Transverse colon (tissue), 4 donors: ENCODE measurements at regions not wholly inside any gene's neighbourhood (a gene's known extent, or its start where the extent isn't known, plus 50 kb on each side); places are given as distances from the start of the nearest gene placed in this dataset.

Experiments
- DNase-seq: peaks from one replicate; pipeline ENCODE4 v3.0.0-alpha.2; 2019
- H3K27ac ChIP-seq, 4 donors: fragments of 200-600 bp; sonication (generic); 2 replicates each; pipeline ENCODE4 v1.5.1; 2016 to 2018; ENCODE audit warnings: inconsistent platforms in 4 of 4
- H3K27me3 ChIP-seq: fragments of 200-600 bp; sonication (generic); 2 replicates; pipeline ENCODE4 v1.5.1; 2017; ENCODE audit warnings: inconsistent platforms
- H3K36me3 ChIP-seq, 4 donors: fragments of 200-600 bp; sonication (generic); 2 replicates each; pipeline ENCODE4 v1.5.1; 2017 to 2019; ENCODE audit warnings: inconsistent platforms in 4 of 4
- H3K4me1 ChIP-seq, 4 donors: fragments of 200-600 bp; sonication (generic); 2 replicates each; pipeline ENCODE4 v1.5.1; 2017 to 2020; ENCODE audit warnings: inconsistent platforms in 4 of 4
- H3K4me3 ChIP-seq, 4 donors: fragments of 200-600 bp; sonication (generic); 1 replicate in 1 of 4; 2 replicates in 3 of 4; pipeline versions ENCODE4 v1.5.1 to v1.6.1; 2017 to 2019; ENCODE audit warnings: inconsistent platforms in 4 of 4
- H3K9me3 ChIP-seq, 2 donors: fragments of 200-600 bp; sonication (generic); 2 replicates each; pipeline ENCODE4 v1.5.1; 2017 to 2019; ENCODE audit warnings: inconsistent platforms in 2 of 2
- CTCF ChIP-seq, 5 experiments: fragments of 200-600 bp in 3 of 5; fragments of 450-650 bp in 2 of 5; sonication (generic) in 3 of 5; IDR thresholded peaks; 1 replicate in 2 of 5; 2 replicates in 3 of 5; pipeline ENCODE4 v1.5.1; 2016 to 2017; ENCODE audit warnings: antibody characterized with exemption in 5 of 5, inconsistent platforms in 3 of 5, mild to moderate bottlenecking in 2 of 5, moderate library complexity in 1 of 5
- EP300 ChIP-seq: sonication (generic); formaldehyde crosslinking; IDR thresholded peaks from one replicate; pipeline ENCODE4 v1.6.1; 2017; ENCODE audit warnings: antibody characterized with exemption, low read depth
- POLR2A ChIP-seq: fragments of 450-650 bp; IDR thresholded peaks from one replicate; pipeline ENCODE4 v1.6.1; 2016; ENCODE audit warnings: antibody characterized with exemption, mild to moderate bottlenecking, moderate library complexity
- POLR2AphosphoS5 ChIP-seq, 3 donors: sonication (generic); formaldehyde crosslinking; IDR thresholded peaks; one replicate each; pipeline ENCODE4 v1.6.1; 2016; ENCODE audit warnings: antibody characterized with exemption in 3 of 3
- WGBS, 2 donors: methylation state at CpG; one replicate each; pipeline ENCODE4 v1.1.5; 2018; ENCODE audit warnings: low coverage in 1 of 2; 5-methylcytosine and 5-hydroxymethylcytosine counted together
- in situ Hi-C, 4 donors: fragments of 200-750 bp; cut with MboI; loops; one replicate each; pipeline versions ENCODE4 v1.15.0 to v1.15.1; 2017; ENCODE audit warnings: low sequenced_read_pairs in 3 of 4, low pct_ligation_motif_present in 1 of 4, low pct_unique_long_range_greater_than_20kb in 1 of 4
- intact Hi-C: fragments of 100-400 bp; cut with DNase I; formaldehyde crosslinking; loops from one replicate; pipeline ENCODE4 v1.15.1; 2023; ENCODE audit warnings: low total_unique reads

- Histone ChIP-seq H3K36me3 (no peaks in the 10 kb centered on the region), H3K9me3 (peaks cover 0 to 4% of the 10 kb centered on the region in 2 donors), H3K27ac (no peak overlapping the region), H3K27me3 (no peaks in the 10 kb centered on the region), H3K4me3 (no peak overlapping the region), H3K4me1 (no peaks in the 10 kb centered on the region)
- DNase-seq: no peak
- in situ Hi-C loops (no loop called here), intact Hi-C loops (no loop called here)
- no peak for TF ChIP-seq POLR2AphosphoS5 (IDR thresholded peaks at IDR 0.05)
- no peak for TF ChIP-seq POLR2A
- TF ChIP-seq EP300: no peak
- no peak for TF ChIP-seq CTCF (IDR thresholded peaks at IDR 0.05)
These were observed 297.9 kb downstream of the IRX1 start for GRCh38 chr5:3893527-3893926.

- Histone ChIP-seq H3K4me1 (no peaks in the 10 kb centered on the region), H3K9me3 (peaks cover 0 to 4% of the 10 kb centered on the region in 2 donors), H3K4me3 (no peak overlapping the region), H3K27me3 (no peaks in the 10 kb centered on the region), H3K36me3 (no peaks in the 10 kb centered on the region), H3K27ac (no peak overlapping the region)
- in situ Hi-C loops (no loop called here), intact Hi-C loops (no loop called here)
- WGBS, 2 donors: 73% methylated on average over 1 of the region's 1 CpG; no CpG with 5 or more reads in 1 of the 2 donors
- no peak for DNase-seq
- TF ChIP-seq POLR2AphosphoS5 (IDR thresholded peaks at IDR 0.05) (no peak), CTCF (IDR thresholded peaks at IDR 0.05) (no peak), EP300 (no peak), POLR2A (no peak)
These were observed 298.3 kb downstream of the IRX1 start for GRCh38 chr5:3893975-3894374.

GRCh38 chr5:3896098-3896497, 300.5 kb downstream of the IRX1 start:
- WGBS, 2 donors: 89 to 90% methylated on average over 2 to 5 of the region's 5 CpGs
- Histone ChIP-seq H3K36me3 (no peaks in the 10 kb centered on the region), H3K4me3 (no peak overlapping the region), H3K27me3 (no peaks in the 10 kb centered on the region), H3K4me1 (no peaks in the 10 kb centered on the region), H3K9me3 (peaks cover 0 to 4% of the 10 kb centered on the region in 2 donors), H3K27ac (no peak overlapping the region)
- in situ Hi-C loops: no loop called here
- intact Hi-C loops: no loop called here
- DNase-seq: no peak
- TF ChIP-seq POLR2AphosphoS5 (IDR thresholded peaks at IDR 0.05) (no peak), EP300 (no peak), CTCF (IDR thresholded peaks at IDR 0.05) (no peak), POLR2A (no peak)

- intact Hi-C loops (no loop called here), in situ Hi-C loops (no loop called here)
- DNase-seq: no peak
- WGBS, 2 donors: 59 to 69% methylated on average over 5 of the region's 5 CpGs
- H3K4me1 ChIP-seq: no peaks in the 10 kb centered on the region
- no peak overlapping the region for H3K27ac ChIP-seq
- H3K4me3 ChIP-seq: no peak overlapping the region
- H3K9me3 ChIP-seq: peaks cover 0 to 4% of the 10 kb centered on the region in 2 donors
- H3K36me3 ChIP-seq: no peaks in the 10 kb centered on the region
- no peaks in the 10 kb centered on the region for H3K27me3 ChIP-seq
- TF ChIP-seq EP300 (no peak), CTCF (IDR thresholded peaks at IDR 0.05) (no peak), POLR2AphosphoS5 (IDR thresholded peaks at IDR 0.05) (no peak), POLR2A (no peak)
These were observed 303.5 kb downstream of the IRX1 start for GRCh38 chr5:3899093-3899492.
